GM12878 (cell line): ENCODE measurements at regions not wholly inside any gene's neighbourhood (a gene's known extent, or its start where the extent isn't known, plus 50 kb on each side); places are given as distances from the start of the nearest gene placed in this dataset.
A peak's percentile ranks its signal among the peaks of the same experiment; 100 is the strongest.

Experiments used
- ASH2L ChIP-seq: fragments of 300-600, 200-600 bp; sonication (generic); IDR thresholded peaks from 2 replicates; pipeline ENCODE4 v1.6.1; 2017; ENCODE audit warnings: low read depth, mild to moderate bottlenecking, borderline replicate concordance
- BCL11A ChIP-seq: IDR thresholded peaks from 2 replicates; pipeline ENCODE4 v1.6.1; 2011; ENCODE audit warnings: low read depth, low read length
- BHLHE40 ChIP-seq, 2 experiments: fragments of 450-650 bp in 1 of 2; IDR thresholded peaks; 2 replicates each; pipeline ENCODE4 v1.6.1; 2011 to 2017; ENCODE audit warnings: low read depth in 2 of 2, borderline replicate concordance in 1 of 2, improper control_type of control experiment in 1 of 2, low read length in 1 of 2, mild to moderate bottlenecking in 1 of 2
- CHD1 ChIP-seq: IDR thresholded peaks from 2 replicates; pipeline ENCODE4 v1.6.1; 2012; ENCODE audit warnings: low read depth, low read length, improper control_type of control experiment
- CHD2 ChIP-seq: IDR thresholded peaks from 2 replicates; pipeline ENCODE4 v1.6.1; 2011; ENCODE audit warnings: low read depth, low read length, improper control_type of control experiment, borderline replicate concordance
- CREB1 ChIP-seq: IDR thresholded peaks from 2 replicates; pipeline ENCODE4 v1.6.1; 2012; ENCODE audit warnings: low read depth, mild to moderate bottlenecking, inconsistent platforms
- CREM ChIP-seq: IDR thresholded peaks from 2 replicates; pipeline ENCODE4 v1.6.1; 2014; ENCODE audit warnings: antibody characterized with exemption, low read depth
- DPF2 ChIP-seq: fragments of 450-650 bp; IDR thresholded peaks from 2 replicates; pipeline ENCODE4 v1.6.1; 2017; ENCODE audit warnings: mild to moderate bottlenecking
- EED ChIP-seq: sonication (generic); IDR thresholded peaks from 2 replicates; pipeline ENCODE4 v1.6.1; 2016; ENCODE audit warnings: antibody characterized with exemption, low read depth
- GABPA ChIP-seq: IDR thresholded peaks from 2 replicates; pipeline ENCODE4 v1.6.1; 2014; ENCODE audit warnings: antibody characterized with exemption, low read depth, mild to moderate bottlenecking, inconsistent platforms
- MTA2 ChIP-seq: fragments of 450-650 bp; IDR thresholded peaks from 2 replicates; pipeline ENCODE4 v1.6.1; 2016; ENCODE audit warnings: low read depth, mild to moderate bottlenecking, moderate library complexity
- MTA3 ChIP-seq: IDR thresholded peaks from 2 replicates; pipeline ENCODE4 v1.6.1; 2012; ENCODE audit warnings: low read length, inconsistent platforms, borderline replicate concordance
- NFIC ChIP-seq: IDR thresholded peaks from 2 replicates; pipeline ENCODE4 v1.6.1; 2012; ENCODE audit warnings: low read depth, mild to moderate bottlenecking, inconsistent platforms, low read length, moderate library complexity
- PAX8 ChIP-seq: fragments of 450-650 bp; IDR thresholded peaks from 2 replicates; pipeline ENCODE4 v1.6.1; 2017; ENCODE audit warnings: mild to moderate bottlenecking, moderate library complexity
- RELA ChIP-seq: fragments of 450-650 bp; IDR thresholded peaks from 2 replicates; pipeline ENCODE4 v1.8.0; 2014; ENCODE audit warnings: borderline replicate concordance; ENCODE audit not compliant: partially characterized antibody
- RUNX3 ChIP-seq: IDR thresholded peaks from 2 replicates; pipeline ENCODE4 v1.6.1; 2012; ENCODE audit warnings: low read length, inconsistent platforms
- SREBF1 ChIP-seq: IDR thresholded peaks from 2 replicates; pipeline ENCODE4 v1.6.1; 2012; ENCODE audit warnings: mild to moderate bottlenecking, low read length
- SUZ12 ChIP-seq: fragments of 200-600 bp; sonication (generic); IDR thresholded peaks from one replicate; pipeline ENCODE4 v1.6.1; 2018; ENCODE audit warnings: antibody characterized with exemption, mild to moderate bottlenecking; ENCODE audit not compliant: unreplicated experiment
- WRNIP1 ChIP-seq: IDR thresholded peaks from 2 replicates; pipeline ENCODE4 v1.6.1; 2011; ENCODE audit warnings: low read depth, low read length, improper control_type of control experiment, borderline replicate concordance
- YY1 ChIP-seq: IDR thresholded peaks from 2 replicates; pipeline ENCODE4 v1.6.1; 2011; ENCODE audit warnings: low read depth, mild to moderate bottlenecking, low read length
- ZSCAN29 ChIP-seq: fragments of 450-650 bp; IDR thresholded peaks from 2 replicates; pipeline ENCODE4 v1.6.1; 2017; ENCODE audit warnings: mild to moderate bottlenecking, moderate library complexity
- ZZZ3 ChIP-seq: IDR thresholded peaks from 2 replicates; pipeline ENCODE4 v1.6.1; 2011; ENCODE audit warnings: low read depth; ENCODE audit not compliant: control insufficient read depth, insufficient read length
- TF ChIP-seq, protein P1 (sequence below): fragments of 450-650 bp; IDR thresholded peaks from 2 replicates; pipeline ENCODE4 v1.6.1; 2017; ENCODE audit warnings: low read depth, mild to moderate bottlenecking, moderate library complexity
- TF ChIP-seq, protein P2 (sequence below): fragments of 450-650 bp; IDR thresholded peaks from 2 replicates; pipeline ENCODE4 v1.6.1; 2016; ENCODE audit warnings: mild to moderate bottlenecking, moderate library complexity, borderline replicate concordance
- TF ChIP-seq, protein P3 (sequence below): IDR thresholded peaks from 2 replicates; pipeline ENCODE4 v1.6.1; 2012; ENCODE audit warnings: mild to moderate bottlenecking, low read depth, low read length

DNA sequence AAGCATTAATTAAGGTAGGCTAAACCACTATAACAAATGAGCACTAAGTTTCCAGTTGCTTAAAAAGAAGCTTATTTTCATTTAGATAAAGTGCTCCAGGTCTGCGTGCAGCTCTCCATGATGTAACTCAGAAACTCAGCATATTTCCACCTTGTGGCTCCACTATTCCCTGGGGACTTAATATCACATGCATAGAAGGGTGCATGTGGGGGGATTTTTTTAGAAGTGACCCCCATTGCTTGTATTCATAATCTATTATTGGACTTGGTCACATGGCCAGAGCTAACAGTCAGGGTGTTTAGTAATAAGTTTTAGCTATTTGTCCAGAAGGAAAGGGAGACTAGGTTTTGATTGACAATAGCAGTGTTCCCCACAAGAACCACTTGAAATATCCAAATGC is 86.8 kb downstream of the TMCO5A start (continued):
- no peak for TF ChIP-seq SREBF1
- no peak for TF ChIP-seq WRNIP1
- TF ChIP-seq, protein P1, sequence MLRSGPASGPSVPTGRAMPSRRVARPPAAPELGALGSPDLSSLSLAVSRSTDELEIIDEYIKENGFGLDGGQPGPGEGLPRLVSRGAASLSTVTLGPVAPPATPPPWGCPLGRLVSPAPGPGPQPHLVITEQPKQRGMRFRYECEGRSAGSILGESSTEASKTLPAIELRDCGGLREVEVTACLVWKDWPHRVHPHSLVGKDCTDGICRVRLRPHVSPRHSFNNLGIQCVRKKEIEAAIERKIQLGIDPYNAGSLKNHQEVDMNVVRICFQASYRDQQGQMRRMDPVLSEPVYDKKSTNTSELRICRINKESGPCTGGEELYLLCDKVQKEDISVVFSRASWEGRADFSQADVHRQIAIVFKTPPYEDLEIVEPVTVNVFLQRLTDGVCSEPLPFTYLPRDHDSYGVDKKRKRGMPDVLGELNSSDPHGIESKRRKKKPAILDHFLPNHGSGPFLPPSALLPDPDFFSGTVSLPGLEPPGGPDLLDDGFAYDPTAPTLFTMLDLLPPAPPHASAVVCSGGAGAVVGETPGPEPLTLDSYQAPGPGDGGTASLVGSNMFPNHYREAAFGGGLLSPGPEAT = peak; percentile 32; the same call in 1 of the 2 replicates
- TF ChIP-seq GABPA = no peak
- TF ChIP-seq BHLHE40 (IDR thresholded peaks at IDR 0.05; ENCODE audit: borderline replicate concordance in 1 of 2, low read depth in 2 of 2, low read length in 1 of 2) = peak; percentile 36 to 63; a peak in 3 of 4 replicates
- TF ChIP-seq EED = 0 out of 2 replicates have a peak, but pooled peaks have one; percentile 15
- TF ChIP-seq CREM = 0 out of 2 replicates have a peak, but pooled peaks have one; percentile 27
- TF ChIP-seq RUNX3 = peak; percentile 54; the same call in 1 of the 2 replicates
- 0 out of 2 replicates have a peak, but pooled peaks have one; percentile 30 for TF ChIP-seq BCL11A
- no peak for TF ChIP-seq MTA3
- TF ChIP-seq, protein P2, sequence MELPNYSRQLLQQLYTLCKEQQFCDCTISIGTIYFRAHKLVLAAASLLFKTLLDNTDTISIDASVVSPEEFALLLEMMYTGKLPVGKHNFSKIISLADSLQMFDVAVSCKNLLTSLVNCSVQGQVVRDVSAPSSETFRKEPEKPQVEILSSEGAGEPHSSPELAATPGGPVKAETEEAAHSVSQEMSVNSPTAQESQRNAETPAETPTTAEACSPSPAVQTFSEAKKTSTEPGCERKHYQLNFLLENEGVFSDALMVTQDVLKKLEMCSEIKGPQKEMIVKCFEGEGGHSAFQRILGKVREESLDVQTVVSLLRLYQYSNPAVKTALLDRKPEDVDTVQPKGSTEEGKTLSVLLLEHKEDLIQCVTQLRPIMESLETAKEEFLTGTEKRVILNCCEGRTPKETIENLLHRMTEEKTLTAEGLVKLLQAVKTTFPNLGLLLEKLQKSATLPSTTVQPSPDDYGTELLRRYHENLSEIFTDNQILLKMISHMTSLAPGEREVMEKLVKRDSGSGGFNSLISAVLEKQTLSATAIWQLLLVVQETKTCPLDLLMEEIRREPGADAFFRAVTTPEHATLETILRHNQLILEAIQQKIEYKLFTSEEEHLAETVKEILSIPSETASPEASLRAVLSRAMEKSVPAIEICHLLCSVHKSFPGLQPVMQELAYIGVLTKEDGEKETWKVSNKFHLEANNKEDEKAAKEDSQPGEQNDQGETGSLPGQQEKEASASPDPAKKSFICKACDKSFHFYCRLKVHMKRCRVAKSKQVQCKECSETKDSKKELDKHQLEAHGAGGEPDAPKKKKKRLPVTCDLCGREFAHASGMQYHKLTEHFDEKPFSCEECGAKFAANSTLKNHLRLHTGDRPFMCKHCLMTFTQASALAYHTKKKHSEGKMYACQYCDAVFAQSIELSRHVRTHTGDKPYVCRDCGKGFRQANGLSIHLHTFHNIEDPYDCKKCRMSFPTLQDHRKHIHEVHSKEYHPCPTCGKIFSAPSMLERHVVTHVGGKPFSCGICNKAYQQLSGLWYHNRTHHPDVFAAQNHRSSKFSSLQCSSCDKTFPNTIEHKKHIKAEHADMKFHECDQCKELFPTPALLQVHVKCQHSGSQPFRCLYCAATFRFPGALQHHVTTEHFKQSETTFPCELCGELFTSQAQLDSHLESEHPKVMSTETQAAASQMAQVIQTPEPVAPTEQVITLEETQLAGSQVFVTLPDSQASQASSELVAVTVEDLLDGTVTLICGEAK = no peak
- TF ChIP-seq NFIC = peak; percentile 67; the same call in 1 of the 2 replicates
- no peak for TF ChIP-seq CHD1
- peak; percentile 51 for TF ChIP-seq DPF2
- TF ChIP-seq CREB1 = no peak
- no peak for TF ChIP-seq PAX8
- TF ChIP-seq YY1 = no peak
- TF ChIP-seq ASH2L = no peak
- TF ChIP-seq, protein P3, sequence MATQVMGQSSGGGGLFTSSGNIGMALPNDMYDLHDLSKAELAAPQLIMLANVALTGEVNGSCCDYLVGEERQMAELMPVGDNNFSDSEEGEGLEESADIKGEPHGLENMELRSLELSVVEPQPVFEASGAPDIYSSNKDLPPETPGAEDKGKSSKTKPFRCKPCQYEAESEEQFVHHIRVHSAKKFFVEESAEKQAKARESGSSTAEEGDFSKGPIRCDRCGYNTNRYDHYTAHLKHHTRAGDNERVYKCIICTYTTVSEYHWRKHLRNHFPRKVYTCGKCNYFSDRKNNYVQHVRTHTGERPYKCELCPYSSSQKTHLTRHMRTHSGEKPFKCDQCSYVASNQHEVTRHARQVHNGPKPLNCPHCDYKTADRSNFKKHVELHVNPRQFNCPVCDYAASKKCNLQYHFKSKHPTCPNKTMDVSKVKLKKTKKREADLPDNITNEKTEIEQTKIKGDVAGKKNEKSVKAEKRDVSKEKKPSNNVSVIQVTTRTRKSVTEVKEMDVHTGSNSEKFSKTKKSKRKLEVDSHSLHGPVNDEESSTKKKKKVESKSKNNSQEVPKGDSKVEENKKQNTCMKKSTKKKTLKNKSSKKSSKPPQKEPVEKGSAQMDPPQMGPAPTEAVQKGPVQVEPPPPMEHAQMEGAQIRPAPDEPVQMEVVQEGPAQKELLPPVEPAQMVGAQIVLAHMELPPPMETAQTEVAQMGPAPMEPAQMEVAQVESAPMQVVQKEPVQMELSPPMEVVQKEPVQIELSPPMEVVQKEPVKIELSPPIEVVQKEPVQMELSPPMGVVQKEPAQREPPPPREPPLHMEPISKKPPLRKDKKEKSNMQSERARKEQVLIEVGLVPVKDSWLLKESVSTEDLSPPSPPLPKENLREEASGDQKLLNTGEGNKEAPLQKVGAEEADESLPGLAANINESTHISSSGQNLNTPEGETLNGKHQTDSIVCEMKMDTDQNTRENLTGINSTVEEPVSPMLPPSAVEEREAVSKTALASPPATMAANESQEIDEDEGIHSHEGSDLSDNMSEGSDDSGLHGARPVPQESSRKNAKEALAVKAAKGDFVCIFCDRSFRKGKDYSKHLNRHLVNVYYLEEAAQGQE = no peak
- no peak for TF ChIP-seq ZZZ3
- no peak for TF ChIP-seq RELA
- TF ChIP-seq SUZ12 = no peak
- no peak for TF ChIP-seq ZSCAN29
- peak; percentile 49 for TF ChIP-seq MTA2
- 0 out of 2 replicates have a peak, but pooled peaks have one; percentile 20 for TF ChIP-seq CHD2
